GM18909 (cell line): ENCODE measurements at regions not wholly inside any gene's neighbourhood (a gene's known extent, or its start where the extent isn't known, plus 50 kb on each side); places are given as distances from the start of the nearest gene placed in this dataset.

ENCODE experiments used
- ATAC-seq: cut with Tn5 transposase; IDR thresholded peaks from one replicate; pipeline ENCODE4 v1.9.1; 2021; ENCODE audit warnings: mild to moderate bottlenecking; ENCODE audit not compliant: unreplicated experiment, poor library complexity

DNA sequence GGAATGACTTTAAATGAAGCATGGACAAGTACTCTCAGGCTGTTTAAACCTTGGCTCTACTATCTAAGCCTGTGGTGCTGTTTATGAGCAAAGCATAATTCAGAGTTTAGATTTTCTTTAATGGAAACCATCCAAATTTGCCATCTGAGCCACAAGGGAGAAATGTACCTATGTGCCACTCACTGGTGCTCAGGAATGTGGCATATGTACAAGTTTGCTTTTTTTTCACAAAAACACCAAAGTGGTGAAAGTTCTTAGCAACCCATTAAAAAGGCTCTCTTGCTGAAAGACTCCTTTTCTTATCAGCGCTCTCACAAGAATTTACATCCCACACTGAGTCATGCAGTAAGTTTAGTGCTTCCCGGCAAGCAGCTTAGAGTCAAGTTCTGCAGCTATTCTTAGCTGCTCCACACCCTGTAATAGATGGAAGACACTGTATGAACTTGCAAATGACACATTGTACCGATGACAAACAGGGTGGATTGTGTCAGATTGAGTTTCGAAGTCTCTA, 57.3 kb upstream of the MLIP start:
- no peak for ATAC-seq

DNA sequence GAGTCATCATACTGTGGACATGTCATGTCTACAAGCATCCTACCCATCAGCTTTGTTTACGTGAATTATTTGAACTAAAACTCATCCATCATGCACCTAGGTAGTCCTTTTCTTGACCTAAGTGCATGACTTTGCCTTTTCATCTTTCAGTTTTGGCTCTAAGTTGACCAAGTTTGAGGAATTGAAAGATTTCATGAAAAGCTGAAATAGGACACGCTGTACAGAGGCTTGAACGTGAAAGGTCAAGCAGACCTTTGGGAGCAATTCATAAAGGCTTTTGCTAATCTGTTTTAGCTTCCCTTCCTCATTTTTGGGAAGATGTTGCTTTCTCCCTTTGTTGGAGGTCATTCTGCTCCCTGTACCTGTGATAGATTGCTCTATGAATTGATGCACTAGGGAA, 55.1 kb upstream of the MLIP start:
- no peak for ATAC-seq

GRCh38 chr6:54057058-54057457, 54.2 kb upstream of the MLIP start:
- no peak for ATAC-seq

DNA sequence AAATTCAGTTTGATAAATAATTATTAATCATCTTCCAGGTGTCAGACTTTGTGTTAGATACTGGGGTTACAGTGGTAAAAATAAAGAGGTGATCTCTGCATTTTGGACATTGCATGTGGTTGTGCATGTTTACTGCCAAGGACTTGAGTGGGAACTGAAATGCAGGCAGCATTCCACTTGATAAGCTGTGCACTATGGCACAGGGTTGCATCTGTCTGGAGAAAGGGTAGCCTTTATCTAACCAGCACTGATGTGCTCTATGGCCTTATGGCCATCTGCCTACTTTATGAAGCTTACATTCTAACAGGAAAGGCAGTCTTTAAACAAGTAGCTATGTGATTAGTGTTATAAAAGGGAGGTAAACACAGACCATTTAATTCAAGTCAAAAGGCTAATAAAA, 53.0 kb upstream of the MLIP start:
- no peak for ATAC-seq

GRCh38 chr6:54059683-54060082, 51.6 kb upstream of the MLIP start:
- no peak for ATAC-seq

GRCh38 chr6:54060286-54060685, 51.0 kb upstream of the MLIP start:
- no peak for ATAC-seq
